ENCODE measurements at regions not wholly inside any gene's neighbourhood (a gene's known extent, or its start where the extent isn't known, plus 50 kb on each side); places are given as distances from the start of the nearest gene placed in this dataset.
"Not testable (repeated sequence)": the region's sequence is repeated elsewhere in the genome, so short reads cannot be mapped to it uniquely, and the experiment has no call there.

DNA sequence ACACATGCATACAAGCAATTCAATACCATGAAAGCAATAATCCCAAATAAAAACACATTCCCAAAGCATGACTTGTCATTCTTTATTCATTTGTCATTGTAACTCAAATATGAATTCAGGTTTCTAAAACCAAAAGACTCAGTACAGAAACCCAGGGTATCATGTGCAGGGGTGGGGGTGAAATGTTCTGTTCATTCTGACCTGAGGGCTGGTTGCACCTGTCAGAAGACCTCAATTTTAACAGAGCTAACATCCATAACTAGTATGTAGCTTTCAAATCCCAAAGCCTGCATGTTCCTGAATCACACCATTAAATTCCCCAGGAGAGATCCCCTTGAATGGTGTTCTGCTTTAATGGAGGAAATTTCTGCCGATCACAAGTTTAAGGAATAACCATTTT lies 738.7 kb downstream of the MCTP2 start:
- intact Hi-C loops (cut with micrococcal nuclease), result no loop called here

GRCh38 chr15:94970802-94971201 lies 739.4 kb downstream of the MCTP2 start:
- intact Hi-C loops (cut with micrococcal nuclease), result no loop called here

DNA sequence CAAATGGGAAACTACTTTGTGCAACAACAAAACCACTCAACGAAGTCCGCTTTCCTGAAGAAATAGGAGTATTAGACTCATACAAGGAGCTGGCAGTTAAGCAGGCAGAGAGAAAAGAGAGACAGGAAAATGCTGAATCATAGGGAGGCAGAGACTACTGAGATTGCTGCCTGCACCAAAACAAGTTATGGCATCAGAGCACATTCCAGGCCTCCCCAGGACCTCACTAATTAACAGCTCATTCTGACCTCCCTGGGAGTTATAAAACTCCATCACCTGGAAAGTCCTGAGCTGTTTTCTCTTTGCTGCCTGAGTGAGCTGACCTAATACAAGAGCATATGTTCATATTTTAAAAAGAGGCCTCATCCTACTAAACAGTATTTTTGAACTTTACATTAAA lies 741.0 kb downstream of the MCTP2 start:
- intact Hi-C loops (cut with micrococcal nuclease), result no loop called here

- intact Hi-C loops (cut with micrococcal nuclease), result no loop called here
Observed at GRCh38 chr15:94987085-94987484, 755.7 kb downstream of the MCTP2 start.

GRCh38 chr15:94991718-94992117 lies 760.4 kb downstream of the MCTP2 start:
- intact Hi-C loops (cut with micrococcal nuclease), result no loop called here

- intact Hi-C loops (cut with micrococcal nuclease), result no loop called here
Observed at GRCh38 chr15:95009635-95010034, 778.3 kb downstream of the MCTP2 start.

- intact Hi-C loops (cut with micrococcal nuclease), result no loop called here
Observed at GRCh38 chr15:95013381-95013780, 782.0 kb downstream of the MCTP2 start.

DNA sequence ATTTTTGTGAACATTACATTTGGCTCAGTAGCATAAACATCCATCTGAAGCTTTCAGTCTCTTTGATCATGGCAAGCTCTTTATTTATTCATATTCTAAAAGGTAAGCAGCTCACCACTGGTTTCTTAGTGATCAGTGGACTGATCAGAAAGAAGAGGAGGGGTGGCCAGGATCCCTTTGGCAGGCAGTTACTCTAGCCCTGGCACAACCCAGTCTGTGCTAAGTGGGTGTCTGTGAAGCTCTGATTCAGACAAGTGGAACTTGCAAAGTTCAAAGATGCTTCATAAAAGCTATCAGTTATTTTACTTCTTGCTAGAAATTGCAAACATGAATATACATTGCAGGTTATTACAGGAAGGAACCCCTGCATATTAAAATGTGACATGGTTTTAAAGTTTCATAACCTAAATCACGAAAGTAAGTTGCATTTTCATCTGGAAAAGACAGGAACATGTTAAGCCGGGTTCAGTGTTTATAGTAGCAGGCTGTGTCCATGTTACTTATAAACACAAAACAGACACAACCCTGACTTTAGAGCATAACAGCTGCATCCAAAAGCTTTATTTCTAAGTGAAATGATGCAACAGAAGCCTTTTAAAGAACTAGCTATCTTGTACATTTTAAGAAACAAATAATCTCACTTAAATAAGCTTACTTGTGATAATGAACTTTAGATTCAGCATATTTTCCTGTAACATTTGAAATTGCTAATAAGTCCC lies 785.3 kb downstream of the MCTP2 start:
- intact Hi-C loops (cut with micrococcal nuclease), result no loop called here

GRCh38 chr15:95017666-95018328 lies 786.4 kb downstream of the MCTP2 start:
- intact Hi-C loops (cut with micrococcal nuclease), result no loop called here

- intact Hi-C loops (cut with micrococcal nuclease), result no loop called here
Observed at GRCh38 chr15:95018888-95019545, 787.7 kb downstream of the MCTP2 start.

- intact Hi-C loops (cut with micrococcal nuclease), result no loop called here
Observed at GRCh38 chr15:95019907-95020306, 788.5 kb downstream of the MCTP2 start.

DNA sequence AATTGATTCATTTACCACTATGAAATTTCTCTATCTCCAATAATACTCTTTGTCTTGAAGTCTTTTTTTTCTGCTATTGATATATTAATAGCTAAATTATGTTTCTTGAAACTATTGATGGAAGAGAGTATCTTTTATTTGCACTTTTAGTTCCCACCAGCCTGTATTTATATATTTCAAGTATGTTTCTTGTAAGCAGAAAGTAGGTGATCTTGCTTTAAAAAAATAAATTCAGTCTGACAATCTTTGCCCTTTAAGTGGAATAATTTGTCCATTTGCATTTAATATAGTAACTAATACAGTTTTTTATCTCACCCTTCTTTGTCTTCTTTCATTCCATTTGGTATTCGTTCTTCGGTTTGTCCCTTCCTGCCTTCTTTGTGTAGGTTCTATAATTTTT lies 790.5 kb downstream of the MCTP2 start:
- intact Hi-C loops (cut with micrococcal nuclease), result no loop called here

DNA sequence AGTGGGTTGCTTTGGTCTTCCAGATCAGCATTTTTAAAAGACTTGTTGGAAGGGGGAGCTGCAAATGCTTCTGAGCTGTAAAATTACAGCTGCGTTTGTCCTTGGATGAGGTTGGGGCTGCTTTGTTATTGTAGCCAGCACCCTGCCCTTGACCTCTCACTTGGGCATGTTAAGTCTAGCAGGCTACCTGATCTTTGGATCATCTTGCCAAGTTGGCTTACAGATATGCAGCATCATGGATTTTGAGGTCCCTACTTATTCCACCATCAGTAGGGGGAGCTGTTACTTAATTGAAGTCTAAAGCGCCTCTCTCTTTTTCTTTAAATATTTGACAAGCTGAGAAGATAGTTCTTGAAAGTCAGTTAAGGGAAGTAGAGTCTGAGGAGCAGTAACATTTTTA lies 793.0 kb downstream of the MCTP2 start:
- intact Hi-C loops (cut with micrococcal nuclease), result no loop called here

DNA sequence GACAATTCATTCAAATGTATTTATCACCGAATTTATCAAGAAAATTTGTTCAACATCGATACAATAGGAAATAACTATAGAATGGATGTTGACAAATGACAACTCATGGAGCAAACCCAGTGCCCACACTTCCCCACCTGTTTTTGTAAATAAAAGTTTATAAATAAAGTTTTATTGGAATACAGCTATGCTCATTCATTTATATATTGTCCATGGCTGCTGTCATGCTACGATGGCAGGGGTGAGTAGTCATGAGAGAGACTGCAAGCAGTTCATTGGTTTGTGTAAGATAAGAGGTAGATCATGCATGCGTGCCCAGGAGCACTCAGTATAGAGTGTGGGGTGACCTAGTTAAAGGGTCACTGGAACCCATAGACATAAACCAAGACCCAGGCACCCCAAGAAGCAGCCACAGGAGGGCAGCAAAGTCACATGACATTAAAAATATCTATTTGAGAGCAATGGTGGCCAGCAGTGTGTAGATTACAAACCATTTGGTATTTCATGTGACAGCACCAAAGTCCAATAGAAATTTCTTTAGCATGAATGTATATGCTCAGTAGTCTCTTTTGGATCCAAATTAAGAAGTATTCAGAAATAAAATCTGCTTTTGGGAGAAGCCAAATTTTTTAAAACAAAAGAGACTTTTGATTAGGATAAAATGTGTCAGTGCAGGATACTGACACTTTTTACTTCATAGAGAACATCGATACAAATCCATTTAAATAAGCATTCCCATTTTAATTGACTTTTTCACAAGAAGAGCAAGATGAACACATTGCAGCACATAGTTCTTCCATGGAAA lies 794.8 kb downstream of the MCTP2 start:
- intact Hi-C loops (cut with micrococcal nuclease), result loop anchor here (1.0 kb wide), 1 partner anchor 444 kb away; no protein-coding TSS in a partner anchor

- intact Hi-C loops (cut with micrococcal nuclease), result no loop called here
Observed at GRCh38 chr15:95027981-95028380, 796.6 kb downstream of the MCTP2 start.

DNA sequence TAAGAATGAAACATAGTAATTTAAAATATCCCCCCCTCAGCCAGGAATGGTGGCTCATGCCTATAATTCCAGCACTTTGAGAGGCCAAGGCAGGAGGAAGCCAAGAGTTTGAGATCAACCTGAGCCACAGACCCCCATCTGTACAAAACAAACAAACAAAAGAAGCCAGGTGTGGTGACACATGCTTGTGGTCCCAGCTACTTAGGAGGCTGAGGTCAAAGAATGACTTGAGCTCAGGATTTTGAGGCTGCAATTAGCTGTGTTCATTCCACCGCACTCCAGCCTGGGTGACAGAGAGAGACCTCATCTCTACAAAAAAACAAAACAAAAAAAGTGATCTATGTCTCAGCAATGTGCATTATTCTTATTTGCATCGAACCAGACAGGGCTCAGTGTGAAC lies 800.8 kb downstream of the MCTP2 start:
- intact Hi-C loops (cut with micrococcal nuclease), result no loop called here

- intact Hi-C loops (cut with micrococcal nuclease), result no loop called here
Observed at GRCh38 chr15:95035106-95035505, 803.7 kb downstream of the MCTP2 start.

GRCh38 chr15:95041297-95041696 lies 809.9 kb downstream of the MCTP2 start:
- intact Hi-C loops (cut with micrococcal nuclease), result no loop called here

- intact Hi-C loops (cut with micrococcal nuclease), result not testable (repeated sequence)
Observed at GRCh38 chr15:95043236-95043932, 812.0 kb downstream of the MCTP2 start.

DNA sequence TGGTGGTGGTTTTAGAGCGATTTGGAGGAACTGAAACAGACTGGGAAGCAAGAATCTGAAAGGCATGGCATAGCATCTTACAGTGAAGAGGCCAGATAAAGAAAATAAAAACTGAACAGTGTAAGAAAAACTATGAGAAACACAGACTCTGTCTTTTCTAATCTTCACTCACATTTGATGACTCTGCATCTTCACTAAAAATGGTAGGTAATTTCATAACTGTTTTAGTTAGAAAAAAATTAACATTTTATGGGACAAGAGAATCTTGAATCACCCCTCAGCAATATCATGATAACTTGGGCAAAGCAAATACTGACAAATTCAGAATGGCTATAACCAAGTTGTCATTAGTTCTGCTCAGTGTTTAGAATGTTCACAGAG lies 812.6 kb downstream of the MCTP2 start:
- intact Hi-C loops (cut with micrococcal nuclease), result no loop called here

GRCh38 chr15:95044745-95045417 lies 813.5 kb downstream of the MCTP2 start:
- intact Hi-C loops (cut with micrococcal nuclease), result no loop called here
